ENCODE measurements at regions not wholly inside any gene's neighbourhood (a gene's known extent, or its start where the extent isn't known, plus 50 kb on each side); places are given as distances from the start of the nearest gene placed in this dataset.
"Not testable (repeated sequence)": the region's sequence is repeated elsewhere in the genome, so short reads cannot be mapped to it uniquely, and the experiment has no call there.

DNA sequence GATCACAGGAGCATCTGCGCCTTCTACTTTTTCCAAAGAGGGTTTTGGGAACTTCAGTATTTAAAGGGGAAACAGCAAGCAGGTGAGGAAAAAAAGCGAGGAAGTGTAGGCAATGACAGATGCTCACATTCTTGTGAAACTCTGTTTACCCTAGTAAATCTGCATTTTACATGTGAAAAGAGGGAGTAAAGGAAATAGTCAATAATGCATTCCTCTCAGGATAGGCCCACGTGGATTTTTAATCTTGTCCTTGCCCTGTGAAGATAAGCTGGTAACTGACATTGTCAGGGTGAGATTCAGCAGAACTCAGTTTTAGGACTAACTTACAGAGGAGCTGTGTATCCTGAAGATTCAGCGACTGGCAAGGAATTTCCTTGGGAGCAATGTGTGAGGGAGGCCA is 1119.2 kb upstream of the TMEM132C start:
- no peak for TF ChIP-seq ZFX (IDR thresholded peaks at IDR 0.05)
- TF ChIP-seq, protein P1, sequence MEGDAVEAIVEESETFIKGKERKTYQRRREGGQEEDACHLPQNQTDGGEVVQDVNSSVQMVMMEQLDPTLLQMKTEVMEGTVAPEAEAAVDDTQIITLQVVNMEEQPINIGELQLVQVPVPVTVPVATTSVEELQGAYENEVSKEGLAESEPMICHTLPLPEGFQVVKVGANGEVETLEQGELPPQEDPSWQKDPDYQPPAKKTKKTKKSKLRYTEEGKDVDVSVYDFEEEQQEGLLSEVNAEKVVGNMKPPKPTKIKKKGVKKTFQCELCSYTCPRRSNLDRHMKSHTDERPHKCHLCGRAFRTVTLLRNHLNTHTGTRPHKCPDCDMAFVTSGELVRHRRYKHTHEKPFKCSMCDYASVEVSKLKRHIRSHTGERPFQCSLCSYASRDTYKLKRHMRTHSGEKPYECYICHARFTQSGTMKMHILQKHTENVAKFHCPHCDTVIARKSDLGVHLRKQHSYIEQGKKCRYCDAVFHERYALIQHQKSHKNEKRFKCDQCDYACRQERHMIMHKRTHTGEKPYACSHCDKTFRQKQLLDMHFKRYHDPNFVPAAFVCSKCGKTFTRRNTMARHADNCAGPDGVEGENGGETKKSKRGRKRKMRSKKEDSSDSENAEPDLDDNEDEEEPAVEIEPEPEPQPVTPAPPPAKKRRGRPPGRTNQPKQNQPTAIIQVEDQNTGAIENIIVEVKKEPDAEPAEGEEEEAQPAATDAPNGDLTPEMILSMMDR (conservative IDR thresholded peaks at IDR 0.05): no peak
- no peak overlapping the region for H3K27ac ChIP-seq

GRCh38 chr12:127148318-127148717 is 1118.7 kb upstream of the TMEM132C start:
- no peak for TF ChIP-seq ZFX (IDR thresholded peaks at IDR 0.05)
- TF ChIP-seq, protein P1 (conservative IDR thresholded peaks at IDR 0.05): no peak
- no peak overlapping the region for H3K27ac ChIP-seq

GRCh38 chr12:127149226-127149964 is 1117.6 kb upstream of the TMEM132C start:
- H3K27ac ChIP-seq: no peak overlapping the region
- TF ChIP-seq, protein P1 (conservative IDR thresholded peaks at IDR 0.05): no peak
- TF ChIP-seq ZFX (IDR thresholded peaks at IDR 0.05): no peak

DNA sequence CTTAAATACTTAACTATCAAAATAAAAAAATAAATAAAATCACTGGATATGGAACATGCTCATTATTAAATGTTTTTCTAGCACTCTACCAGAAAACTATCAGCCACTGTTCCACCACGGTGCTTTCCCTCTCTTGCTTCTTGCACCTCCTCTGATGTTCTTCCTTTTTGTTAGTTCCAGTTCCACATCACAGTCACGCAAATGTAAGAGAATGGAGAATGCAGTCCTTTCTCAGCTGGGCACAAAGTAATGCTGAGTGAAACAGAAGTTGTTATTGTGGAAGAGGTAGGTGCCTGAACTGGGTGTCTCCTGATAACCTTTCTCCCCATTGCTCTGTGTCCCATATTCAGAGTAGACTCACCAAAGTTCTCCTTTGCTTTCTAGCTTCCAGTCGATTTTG is 1116.9 kb upstream of the TMEM132C start:
- no peak for TF ChIP-seq ZFX (IDR thresholded peaks at IDR 0.05)
- TF ChIP-seq, protein P1 (conservative IDR thresholded peaks at IDR 0.05): no peak
- no peak overlapping the region for H3K27ac ChIP-seq

DNA sequence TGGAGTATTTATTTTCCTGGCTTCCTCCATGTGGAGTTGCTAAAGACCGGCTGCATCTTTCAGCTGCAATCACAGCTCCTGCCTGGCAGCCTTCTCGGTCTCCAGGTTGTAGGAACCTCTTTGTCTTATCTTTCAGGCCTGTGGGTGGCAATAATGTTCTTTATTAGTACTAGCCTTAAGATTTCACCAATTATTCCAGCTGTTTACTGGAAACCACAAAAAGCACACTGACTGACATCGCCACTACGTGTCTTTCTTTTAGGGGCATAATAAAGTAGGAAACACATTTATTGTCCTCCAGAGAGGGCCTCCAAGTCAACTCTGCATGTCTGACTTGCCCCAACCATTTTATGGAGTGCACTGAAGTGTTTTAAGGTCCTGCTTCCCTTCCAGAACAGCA is 1116.5 kb upstream of the TMEM132C start:
- no peak overlapping the region for H3K27ac ChIP-seq
- no peak for TF ChIP-seq ZFX (IDR thresholded peaks at IDR 0.05)
- TF ChIP-seq, protein P1 (conservative IDR thresholded peaks at IDR 0.05): no peak

DNA sequence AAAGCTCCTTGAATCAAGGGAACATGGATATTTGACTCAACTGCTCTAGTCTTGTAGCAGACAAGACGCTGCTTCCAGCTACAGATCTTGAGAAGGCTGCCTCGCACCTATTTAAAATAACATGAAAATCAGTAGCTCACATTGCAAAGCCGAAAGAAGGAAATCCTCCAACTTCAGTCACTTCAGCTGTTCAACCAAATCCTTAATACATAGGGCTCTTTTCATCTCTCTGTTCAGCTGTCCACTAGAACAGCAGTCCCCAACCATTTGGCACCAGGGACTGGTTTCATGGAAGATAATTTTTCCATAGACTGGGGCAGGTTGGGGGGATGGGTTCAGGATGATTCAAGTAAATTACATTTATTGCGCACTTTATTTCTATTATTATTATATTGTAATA is 1116.0 kb upstream of the TMEM132C start:
- TF ChIP-seq, protein P1 (conservative IDR thresholded peaks at IDR 0.05): no peak
- no peak for TF ChIP-seq ZFX (IDR thresholded peaks at IDR 0.05)
- no peak overlapping the region for H3K27ac ChIP-seq

GRCh38 chr12:127153996-127154395 is 1113.0 kb upstream of the TMEM132C start:
- TF ChIP-seq, protein P1 (conservative IDR thresholded peaks at IDR 0.05): no peak
- TF ChIP-seq ZFX (IDR thresholded peaks at IDR 0.05): no peak
- H3K27ac ChIP-seq: no peak overlapping the region

GRCh38 chr12:127154830-127155229 is 1112.1 kb upstream of the TMEM132C start:
- not testable (repeated sequence) for H3K27ac ChIP-seq

GRCh38 chr12:127155935-127156619 is 1110.9 kb upstream of the TMEM132C start:
- H3K27ac ChIP-seq: not testable (repeated sequence)

- not testable (repeated sequence) for H3K27ac ChIP-seq
Observed at GRCh38 chr12:127157501-127158366, 1109.2 kb upstream of the TMEM132C start.
